GM21723 (cell line): ENCODE measurements at regions not wholly inside any gene's neighbourhood (a gene's known extent, or its start where the extent isn't known, plus 50 kb on each side); places are given as distances from the start of the nearest gene placed in this dataset.
"Not testable (repeated sequence)": the region's sequence is repeated elsewhere in the genome, so short reads cannot be mapped to it uniquely, and the experiment has no call there.

Source experiments
- ATAC-seq: cut with Tn5 transposase; IDR thresholded peaks from one replicate; pipeline ENCODE4 v1.9.1; 2021; ENCODE audit warnings: mild to moderate bottlenecking, moderate library complexity; ENCODE audit not compliant: unreplicated experiment

- ATAC-seq: no peak
Measured at GRCh38 chr6:167707686-167708500, 118.8 kb upstream of the AFDN start.

DNA sequence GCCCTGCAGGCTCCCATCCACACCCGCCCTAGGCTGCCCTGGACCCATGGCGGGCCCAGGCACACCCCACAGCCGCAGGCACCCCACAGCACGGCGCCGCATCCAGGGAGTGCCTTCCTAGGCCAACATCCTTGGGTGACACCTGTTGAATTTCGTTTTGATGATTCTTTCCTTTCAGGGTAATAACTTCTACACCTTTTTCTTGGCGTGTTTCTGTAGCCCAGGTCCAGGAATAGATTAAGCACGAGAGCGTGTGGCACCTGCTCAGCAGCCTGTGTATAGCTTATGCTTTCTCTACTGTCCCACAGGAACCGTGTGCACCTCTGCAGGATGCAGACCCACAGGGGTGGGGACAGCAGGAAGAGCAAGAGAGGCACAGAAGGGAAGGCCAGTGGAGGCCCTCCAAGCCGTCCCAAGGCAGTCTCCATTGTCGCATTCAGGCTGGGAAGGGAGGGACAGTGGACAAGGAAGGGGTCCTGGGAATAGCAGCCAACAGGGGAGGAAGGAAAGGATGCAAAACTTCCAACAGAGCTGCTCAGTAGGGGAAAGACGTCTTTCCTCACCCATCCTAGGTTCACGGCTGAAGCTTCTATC is 118.1 kb upstream of the AFDN start:
- no peak for ATAC-seq

- ATAC-seq: no peak
Measured at GRCh38 chr6:167709196-167709595, 117.5 kb upstream of the AFDN start.

DNA sequence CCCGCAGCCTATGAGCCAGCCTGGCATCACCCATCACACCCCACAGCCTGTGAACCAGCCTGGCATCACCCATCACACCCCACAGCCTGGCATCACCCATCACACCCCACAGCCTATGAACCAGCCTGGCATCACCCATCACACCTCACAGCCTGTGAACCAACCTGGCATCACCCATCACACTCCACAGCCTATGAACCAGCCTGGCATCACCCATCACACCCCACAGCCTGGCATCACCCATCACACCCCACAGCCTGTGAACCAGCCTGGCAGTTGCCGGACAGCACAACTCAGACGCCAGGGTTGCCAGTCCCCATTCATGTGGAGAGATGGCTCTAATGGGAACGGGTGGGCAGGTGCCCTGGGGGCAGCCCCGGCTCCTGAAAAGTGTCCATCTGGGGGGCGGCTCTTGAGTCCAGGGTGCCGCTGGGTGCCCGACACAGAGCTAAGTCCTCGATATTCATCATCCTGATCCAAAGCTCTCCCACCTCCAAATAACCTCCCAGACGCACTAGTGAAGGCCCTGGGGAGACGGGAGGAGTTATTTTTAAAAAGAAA is 116.9 kb upstream of the AFDN start:
- not testable (repeated sequence) for ATAC-seq

- ATAC-seq: no peak
Measured at GRCh38 chr6:167710363-167710920, 116.3 kb upstream of the AFDN start.

GRCh38 chr6:167711211-167711610 is 115.5 kb upstream of the AFDN start:
- ATAC-seq: no peak

DNA sequence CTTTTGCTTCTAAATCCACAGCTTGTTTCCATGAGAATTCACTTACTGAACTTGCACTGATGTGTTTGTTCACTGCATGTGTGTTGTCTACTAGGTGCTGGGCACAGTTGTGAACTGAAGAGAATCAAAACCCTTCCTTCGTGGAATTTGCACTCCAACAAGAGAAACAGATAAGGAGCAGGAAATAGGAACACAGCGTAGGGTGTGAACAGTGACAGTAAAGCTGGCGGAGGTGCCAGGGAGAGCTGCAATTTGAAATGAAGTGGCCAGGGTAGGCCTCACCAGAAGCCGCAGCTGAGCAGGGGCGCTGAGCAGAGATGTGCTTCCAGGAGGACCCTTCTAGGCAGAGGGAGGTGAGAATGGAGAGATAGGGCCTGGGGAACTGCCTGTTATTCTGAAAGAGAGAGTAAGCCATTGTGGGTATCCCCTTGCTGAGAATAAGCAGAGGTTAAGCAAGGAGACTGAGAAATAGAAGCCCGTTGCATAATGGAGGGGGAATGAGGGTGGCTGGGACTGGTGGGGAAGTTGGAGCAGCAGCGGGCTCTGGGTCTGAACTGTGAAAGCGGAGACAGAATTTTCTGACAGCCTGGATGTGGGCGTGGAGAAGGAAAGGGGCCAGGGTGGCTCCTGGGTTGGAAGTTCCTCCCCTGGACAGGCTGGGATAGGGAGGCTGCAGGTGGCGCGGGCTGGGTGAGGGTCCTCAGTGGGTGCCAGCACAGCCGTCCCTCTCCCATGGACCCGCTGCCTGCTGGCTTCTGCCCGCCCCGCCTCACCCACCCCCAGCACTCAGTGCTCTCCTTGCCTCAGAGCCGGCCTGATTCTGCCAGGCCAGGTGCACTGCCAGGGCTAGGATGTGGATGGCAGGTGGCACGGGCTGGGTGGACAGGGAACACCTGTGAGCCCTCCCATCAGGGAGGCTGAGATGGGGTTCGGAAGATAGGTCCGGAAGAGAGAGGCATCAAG is 114.7 kb upstream of the AFDN start:
- ATAC-seq: no peak

- no peak for ATAC-seq
Measured at GRCh38 chr6:167712731-167713475, 113.8 kb upstream of the AFDN start.

DNA sequence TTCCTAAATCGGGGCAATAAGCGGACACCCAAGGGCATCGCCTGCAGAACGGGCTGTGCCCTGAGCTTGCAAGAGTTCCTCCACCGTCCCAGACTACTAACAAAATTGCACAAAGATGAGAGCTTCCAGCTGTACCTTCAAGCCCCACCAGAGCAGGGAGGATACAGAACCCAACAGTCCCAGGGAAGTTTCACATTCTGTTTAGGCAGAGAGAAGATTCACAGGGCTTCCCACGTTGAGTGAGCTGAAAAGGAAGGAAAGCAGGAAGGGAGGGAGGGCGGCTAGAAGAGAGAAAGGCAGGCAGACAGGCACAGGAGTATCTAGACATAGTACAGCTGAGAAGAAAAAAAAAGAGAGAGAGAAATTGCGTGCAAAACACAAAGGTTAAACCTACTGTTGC is 112.6 kb upstream of the AFDN start:
- ATAC-seq: no peak

DNA sequence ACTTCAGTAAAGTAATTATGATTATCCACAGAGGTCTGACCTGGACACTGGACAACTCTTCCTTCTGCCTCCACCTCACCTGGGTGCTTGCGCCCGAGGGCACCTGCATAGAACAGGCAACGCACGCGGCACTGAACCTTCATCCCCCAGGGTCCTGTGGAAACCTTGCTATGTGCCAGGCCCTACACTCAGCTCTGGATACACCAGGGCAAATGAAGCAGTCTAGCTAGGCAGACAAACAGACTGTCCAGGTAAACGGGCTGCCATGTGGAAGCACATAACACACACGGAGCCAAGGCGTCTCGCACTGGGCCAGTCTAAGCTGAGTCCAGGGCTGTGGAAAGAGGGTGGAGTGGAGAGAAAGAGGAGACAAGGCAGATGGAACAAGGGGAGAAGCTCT is 109.3 kb upstream of the AFDN start:
- ATAC-seq: no peak

- ATAC-seq: no peak
Measured at GRCh38 chr6:167717867-167718266, 108.8 kb upstream of the AFDN start.

DNA sequence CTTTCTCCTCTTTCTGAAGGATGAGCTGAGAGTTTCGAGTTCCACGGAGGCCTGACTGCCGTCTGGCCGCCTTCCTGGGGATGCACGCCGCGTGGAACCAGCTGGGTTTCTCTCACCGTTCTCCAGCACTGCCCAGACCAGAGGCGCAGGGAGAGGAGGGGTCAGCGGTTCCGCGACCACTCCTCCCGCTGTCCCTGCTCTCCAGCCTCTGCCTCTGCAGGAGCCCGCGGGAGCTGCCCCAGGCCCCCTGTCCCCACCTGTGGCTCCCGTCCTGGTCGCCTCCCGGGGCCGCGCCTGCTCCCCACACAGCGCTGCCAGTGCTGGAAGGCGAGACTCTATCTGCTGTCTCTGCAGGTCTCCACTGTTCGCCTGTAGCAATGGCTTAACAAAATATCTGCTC is 106.8 kb upstream of the AFDN start:
- no peak for ATAC-seq

GRCh38 chr6:167720456-167721285 is 106.0 kb upstream of the AFDN start:
- ATAC-seq: no peak

DNA sequence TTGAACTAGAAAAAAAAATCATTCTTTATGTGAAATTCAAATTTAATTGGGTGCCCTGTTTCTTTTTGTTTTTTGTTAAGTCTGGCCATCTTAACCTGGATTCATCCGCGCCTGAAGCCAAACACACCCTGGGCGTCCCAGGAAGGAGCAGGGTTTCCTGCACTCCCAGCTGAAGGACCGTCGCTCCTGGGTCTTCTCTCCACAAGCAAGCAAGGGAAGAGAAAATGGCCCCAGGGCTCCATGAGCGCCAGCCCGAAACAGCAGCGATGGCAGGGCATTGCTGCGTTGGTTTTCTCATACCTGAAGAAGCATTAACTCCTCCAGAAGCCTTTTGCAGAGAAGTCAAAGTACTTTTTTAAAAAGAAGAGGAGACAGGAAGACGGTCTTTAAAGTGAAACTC is 105.4 kb upstream of the AFDN start:
- no peak for ATAC-seq

GRCh38 chr6:167722634-167723309 is 103.9 kb upstream of the AFDN start:
- ATAC-seq: no peak

GRCh38 chr6:167726043-167726621 is 100.6 kb upstream of the AFDN start:
- ATAC-seq: no peak

DNA sequence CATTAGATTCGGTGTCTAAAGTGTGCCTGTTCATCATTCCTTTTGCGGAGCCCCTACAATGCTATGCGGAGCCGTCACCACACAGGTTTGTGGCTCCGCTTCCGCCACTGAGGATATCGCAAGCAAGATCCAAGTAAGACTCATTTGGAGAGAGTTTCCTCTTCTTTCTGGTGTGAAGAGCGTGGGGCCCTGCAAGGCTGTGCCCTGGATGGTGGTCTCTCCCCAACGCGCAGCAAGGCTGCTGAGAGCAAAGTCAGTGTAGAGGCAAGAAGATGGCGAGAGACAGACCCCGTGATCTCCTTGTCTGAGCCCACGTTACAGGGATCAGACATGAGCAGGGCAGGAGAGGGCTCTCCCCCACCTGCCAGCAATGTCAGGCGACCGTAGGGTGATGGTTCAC is 96.3 kb upstream of the AFDN start:
- no peak for ATAC-seq

DNA sequence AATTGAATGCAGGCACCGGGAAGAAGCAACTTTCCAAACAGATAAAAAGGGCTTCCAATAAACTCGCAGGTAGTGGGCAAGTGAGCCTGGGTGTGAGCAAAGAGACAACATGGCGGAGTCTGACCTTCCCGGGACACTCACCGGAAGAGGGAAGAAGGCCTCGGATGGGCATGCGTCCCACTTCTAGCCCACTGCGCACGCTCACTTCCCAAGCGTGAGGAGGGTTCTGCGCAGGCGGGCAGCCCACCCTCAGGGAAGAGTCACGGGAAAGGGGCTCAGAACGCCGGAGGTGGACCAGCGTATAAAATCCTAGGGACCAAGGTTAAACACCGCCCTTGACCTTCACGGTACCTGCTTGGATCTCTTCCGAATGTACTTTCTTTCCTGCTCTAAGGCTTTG is 95.5 kb upstream of the AFDN start:
- no peak for ATAC-seq
